OCI-LY1 (cell line): ENCODE measurements at regions not wholly inside any gene's neighbourhood (a gene's known extent, or its start where the extent isn't known, plus 50 kb on each side); places are given as distances from the start of the nearest gene placed in this dataset.

Experiments used
- H2AFZ ChIP-seq: fragments of 200-600 bp; sonication (generic), shearing (Covaris generic); 2 replicates; pipeline ENCODE4 v1.6.0; 2014; ENCODE audit warnings: antibody characterized with exemption, mild to moderate bottlenecking, low read length
- H3F3A ChIP-seq: fragments of 200-600 bp; sonication (generic), shearing (Covaris generic); 2 replicates; pipeline ENCODE4 v1.6.0; 2014; ENCODE audit warnings: mild to moderate bottlenecking, antibody characterized with exemption, low read length, moderate library complexity; ENCODE audit not compliant: insufficient read depth
- H3K27ac ChIP-seq: fragments of 200-600 bp; sonication (generic); 2 replicates; pipeline ENCODE4 v1.5.1; 2014; ENCODE audit warnings: low read length, mixed run types, mild to moderate bottlenecking, low read depth; ENCODE audit not compliant: poor library complexity, severe bottlenecking
- H3K27me3 ChIP-seq: fragments of 200-600 bp; sonication (generic); 2 replicates; pipeline ENCODE4 v1.6.0; 2014; ENCODE audit warnings: antibody characterized with exemption, mild to moderate bottlenecking, low read length, moderate library complexity; ENCODE audit not compliant: insufficient read depth
- H3K36me3 ChIP-seq: fragments of 200-600 bp; sonication (generic); 2 replicates; pipeline ENCODE4 v1.6.1; 2014; ENCODE audit warnings: mild to moderate bottlenecking, antibody characterized with exemption, low read length, moderate library complexity, mixed read lengths; ENCODE audit not compliant: insufficient read depth
- H3K4me1 ChIP-seq: fragments of 200-600 bp; sonication (generic); 2 replicates; pipeline ENCODE4 v1.5.1; 2014; ENCODE audit warnings: mild to moderate bottlenecking, low read length, moderate library complexity; ENCODE audit not compliant: insufficient read depth, severe bottlenecking
- H3K4me2 ChIP-seq: fragments of 200-600 bp; sonication (generic), shearing (Covaris generic); 2 replicates; pipeline ENCODE4 v1.6.1; 2014; ENCODE audit warnings: low read length
- H3K4me3 ChIP-seq: fragments of 200-600 bp; sonication (generic); 2 replicates; pipeline ENCODE4 v1.5.1; 2014; ENCODE audit warnings: low read length, low read depth, mild to moderate bottlenecking, mixed read lengths; ENCODE audit not compliant: poor library complexity, severe bottlenecking
- H3K79me2 ChIP-seq: fragments of 200-600 bp; shearing (Covaris generic); 2 replicates; pipeline ENCODE4 v1.6.1; 2016; ENCODE audit warnings: mixed run types, low read length, mixed read lengths; ENCODE audit not compliant: insufficient read depth
- H3K9ac ChIP-seq: fragments of 200-600 bp; sonication (generic), shearing (Covaris generic); 2 replicates; pipeline ENCODE4 v1.6.1; 2014; ENCODE audit warnings: mild to moderate bottlenecking, low read length, mixed read lengths
- H3K9me2 ChIP-seq: fragments of 200-600 bp; sonication (generic), shearing (Covaris generic); 2 replicates; pipeline ENCODE4 v1.6.1; 2014; ENCODE audit warnings: low read depth, mild to moderate bottlenecking, low read length, mixed read lengths
- H3K9me3 ChIP-seq: fragments of 200-600 bp; shearing (Covaris generic); 2 replicates; pipeline ENCODE4 v1.6.1; 2014; ENCODE audit warnings: low read length, mixed read lengths
- H4K20me1 ChIP-seq: fragments of 200-600 bp; sonication (generic), shearing (Covaris generic); 2 replicates; pipeline ENCODE4 v1.6.0; 2016; ENCODE audit warnings: mild to moderate bottlenecking, low read length; ENCODE audit not compliant: insufficient read depth
- CTCF ChIP-seq: fragments of 200-600 bp; sonication (generic), shearing (Covaris generic); IDR thresholded peaks from 2 replicates; pipeline ENCODE4 v1.5.1; 2017; ENCODE audit warnings: mild to moderate bottlenecking, antibody characterized with exemption, low read length, moderate library complexity, mixed read lengths
- EZH2 ChIP-seq: fragments of 200-600 bp; sonication (generic), shearing (Covaris generic); IDR thresholded peaks from 2 replicates; pipeline ENCODE4 v1.8.0; 2017; ENCODE audit warnings: borderline replicate concordance, mixed run types, mild to moderate bottlenecking, antibody characterized with exemption, low read length, moderate library complexity, mixed read lengths

- no peaks in the 10 kb centered on the region for H3K79me2 ChIP-seq
- H3K4me2 ChIP-seq = no peak overlapping the region
- H3K36me3 ChIP-seq = no peaks in the 10 kb centered on the region
- no peak overlapping the region for H3K27ac ChIP-seq
- TF ChIP-seq CTCF = no peak
- TF ChIP-seq EZH2 = no peak
- H3K27me3 ChIP-seq = no peaks in the 10 kb centered on the region
- H3F3A ChIP-seq = no peaks in the 10 kb centered on the region
- no peaks in the 10 kb centered on the region for H3K9me3 ChIP-seq
- H3K4me3 ChIP-seq = no peak overlapping the region
- H3K9ac ChIP-seq = no peak overlapping the region
- H3K9me2 ChIP-seq = no peaks in the 10 kb centered on the region
- no peaks in the 10 kb centered on the region for H4K20me1 ChIP-seq
- no peaks in the 10 kb centered on the region for H3K4me1 ChIP-seq
- H2AFZ ChIP-seq = no peak overlapping the region
Measured at GRCh38 chr6:130517444-130517931, 151.7 kb downstream of the TMEM200A start.

- no peak overlapping the region for H3K27ac ChIP-seq
- no peak overlapping the region for H3K9ac ChIP-seq
- H2AFZ ChIP-seq = no peak overlapping the region
- no peaks in the 10 kb centered on the region for H4K20me1 ChIP-seq
- no peaks in the 10 kb centered on the region for H3K79me2 ChIP-seq
- no peaks in the 10 kb centered on the region for H3K36me3 ChIP-seq
- no peaks in the 10 kb centered on the region for H3K4me1 ChIP-seq
- no peak for TF ChIP-seq CTCF
- no peak for TF ChIP-seq EZH2
- no peaks in the 10 kb centered on the region for H3K27me3 ChIP-seq
- H3K4me2 ChIP-seq = no peak overlapping the region
- no peaks in the 10 kb centered on the region for H3K9me3 ChIP-seq
- H3K4me3 ChIP-seq = no peak overlapping the region
- no peaks in the 10 kb centered on the region for H3F3A ChIP-seq
- H3K9me2 ChIP-seq = no peaks in the 10 kb centered on the region
Measured at GRCh38 chr6:130518588-130518987, 152.8 kb downstream of the TMEM200A start.

GRCh38 chr6:130520221-130520620, 154.4 kb downstream of the TMEM200A start:
- H4K20me1 ChIP-seq = no peaks in the 10 kb centered on the region
- H2AFZ ChIP-seq = no peak overlapping the region

More at GRCh38 chr6:130520221-130520620, 154.4 kb downstream of the TMEM200A start:
- Histone ChIP-seq H3K27me3 (no peaks in the 10 kb centered on the region), H3K4me1 (no peaks in the 10 kb centered on the region), H3K79me2 (no peaks in the 10 kb centered on the region), H3K27ac (no peak overlapping the region), H3K9me3 (no peaks in the 10 kb centered on the region), H3F3A (no peaks in the 10 kb centered on the region), H3K9me2 (no peaks in the 10 kb centered on the region), H3K9ac (no peak overlapping the region), H3K36me3 (no peaks in the 10 kb centered on the region), H3K4me3 (no peak overlapping the region), H3K4me2 (no peak overlapping the region)
- no peak for TF ChIP-seq CTCF
- TF ChIP-seq EZH2 = no peak
